GM21528 (cell line): ENCODE measurements at regions not wholly inside any gene's neighbourhood (a gene's known extent, or its start where the extent isn't known, plus 50 kb on each side); places are given as distances from the start of the nearest gene placed in this dataset.
"Not testable (repeated sequence)": the region's sequence is repeated elsewhere in the genome, so short reads cannot be mapped to it uniquely, and the experiment has no call there.

Experiments used
- ATAC-seq: cut with Tn5 transposase; IDR thresholded peaks from one replicate; pipeline ENCODE4 v1.9.1; 2021; ENCODE audit warnings: mild to moderate bottlenecking, moderate library complexity; ENCODE audit not compliant: unreplicated experiment, low FRiP score

DNA sequence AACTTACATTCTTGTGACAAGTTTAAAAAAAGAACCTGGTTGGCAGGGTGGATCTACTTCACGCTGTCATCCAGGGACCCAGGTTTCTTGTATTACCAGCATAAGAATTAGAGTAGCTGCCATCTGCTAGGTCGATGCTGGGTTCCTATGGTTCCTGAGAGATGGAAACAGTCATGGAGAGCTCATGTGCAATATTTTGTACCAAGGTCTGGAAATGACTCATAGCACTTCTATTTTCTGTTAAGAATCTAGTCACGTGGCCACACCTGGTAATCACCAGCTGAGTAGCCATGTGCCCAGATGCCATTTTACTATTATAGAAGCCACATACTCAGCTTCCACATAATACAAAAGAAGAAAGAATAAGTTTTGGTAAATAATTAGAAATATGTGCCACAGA, 171.3 kb downstream of the CD83 start:
- no peak for ATAC-seq

GRCh38 chr6:14290041-14290771, 172.6 kb downstream of the CD83 start:
- ATAC-seq, result no peak

GRCh38 chr6:14290772-14291330, 173.3 kb downstream of the CD83 start:
- ATAC-seq, result no peak

- ATAC-seq, result no peak
Measured at GRCh38 chr6:14291331-14291730, 173.8 kb downstream of the CD83 start.

- no peak for ATAC-seq
Measured at GRCh38 chr6:14292119-14292518, 174.5 kb downstream of the CD83 start.

- no peak for ATAC-seq
Measured at GRCh38 chr6:14294270-14294951, 176.8 kb downstream of the CD83 start.

- not testable (repeated sequence) for ATAC-seq
Measured at GRCh38 chr6:14296698-14297097, 179.1 kb downstream of the CD83 start.

DNA sequence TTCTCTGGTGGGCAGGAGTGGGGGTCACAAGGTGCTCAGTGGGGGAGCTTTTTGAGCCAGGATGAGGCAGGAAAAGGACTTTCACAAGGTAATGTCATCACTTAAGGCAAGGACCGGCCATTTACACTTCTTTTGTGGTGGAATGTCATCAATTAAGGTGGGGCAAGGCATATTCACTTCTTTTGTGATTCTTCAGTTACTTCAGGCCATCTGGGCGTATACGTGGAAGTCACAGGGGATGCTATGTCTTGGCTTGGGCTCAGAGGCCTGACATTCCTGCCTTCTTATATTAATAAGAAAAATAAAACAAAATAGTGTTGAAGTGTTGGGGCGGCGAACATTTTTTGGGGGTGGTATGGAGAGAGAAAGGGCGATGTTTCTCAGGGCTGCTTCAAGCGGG, 179.5 kb downstream of the CD83 start:
- ATAC-seq, result not testable (repeated sequence)

DNA sequence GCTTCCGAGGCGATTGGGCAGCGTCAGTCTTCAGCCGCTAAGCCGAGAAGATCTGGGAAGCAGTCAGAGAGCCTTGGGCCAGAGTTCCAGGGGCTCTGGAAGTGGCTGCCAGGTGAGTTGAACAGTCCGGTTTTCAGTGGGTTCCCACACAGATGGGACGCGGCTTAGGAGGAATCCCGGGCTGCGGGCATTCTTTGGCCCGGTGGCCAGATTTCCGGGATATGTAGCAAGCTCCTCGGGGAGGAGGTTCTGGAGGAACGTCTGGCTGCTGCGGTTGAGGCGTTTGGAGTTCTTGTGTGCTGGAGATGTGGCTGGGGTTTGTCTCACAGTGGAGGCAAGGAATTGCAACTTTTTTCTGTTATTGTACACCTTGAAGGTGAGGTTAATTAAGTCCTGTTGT, 182.6 kb downstream of the CD83 start:
- ATAC-seq, result not testable (repeated sequence)

DNA sequence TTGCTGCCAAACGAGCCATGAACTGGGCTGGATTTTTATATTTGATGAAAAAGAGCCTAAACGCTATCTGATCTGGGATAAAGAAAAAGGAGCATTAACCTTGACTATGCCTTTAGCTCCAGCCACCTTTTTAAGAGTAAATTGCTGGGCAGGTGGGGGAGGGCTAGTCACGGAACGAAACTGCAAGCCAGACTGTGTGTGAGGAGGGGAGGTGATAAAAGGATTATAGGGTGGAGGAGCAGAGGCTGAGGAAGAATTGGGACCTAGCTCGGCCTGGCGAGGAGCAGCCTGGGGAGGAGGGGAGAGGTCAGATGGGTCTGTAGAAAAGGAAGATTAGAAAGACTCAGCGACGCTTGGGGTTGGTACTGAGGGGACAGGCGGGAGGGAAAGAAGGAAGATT, 183.1 kb downstream of the CD83 start:
- not testable (repeated sequence) for ATAC-seq

DNA sequence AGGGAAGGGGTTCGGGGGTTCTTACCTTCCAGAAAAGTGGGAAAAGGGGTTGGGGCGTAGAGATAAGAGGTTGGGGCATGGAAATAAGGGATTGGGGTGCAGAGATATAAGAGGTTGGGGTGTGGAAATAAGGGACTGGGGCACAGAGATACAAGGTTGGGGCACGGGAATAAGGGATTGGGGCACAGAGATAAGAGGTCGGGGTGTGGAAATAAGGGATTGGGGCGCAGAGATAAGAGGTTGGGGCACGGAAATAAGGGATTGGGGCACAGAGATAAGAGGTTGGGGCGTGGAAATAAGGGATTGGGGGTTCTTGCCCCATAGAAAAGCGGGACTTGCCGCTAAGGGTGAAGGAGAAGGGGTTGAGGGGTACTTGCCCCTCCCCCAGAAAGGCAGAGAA, 183.9 kb downstream of the CD83 start:
- ATAC-seq, result not testable (repeated sequence)

- ATAC-seq, result no peak
Measured at GRCh38 chr6:14305131-14305530, 187.6 kb downstream of the CD83 start.

- no peak for ATAC-seq
Measured at GRCh38 chr6:14305624-14306023, 188.1 kb downstream of the CD83 start.

DNA sequence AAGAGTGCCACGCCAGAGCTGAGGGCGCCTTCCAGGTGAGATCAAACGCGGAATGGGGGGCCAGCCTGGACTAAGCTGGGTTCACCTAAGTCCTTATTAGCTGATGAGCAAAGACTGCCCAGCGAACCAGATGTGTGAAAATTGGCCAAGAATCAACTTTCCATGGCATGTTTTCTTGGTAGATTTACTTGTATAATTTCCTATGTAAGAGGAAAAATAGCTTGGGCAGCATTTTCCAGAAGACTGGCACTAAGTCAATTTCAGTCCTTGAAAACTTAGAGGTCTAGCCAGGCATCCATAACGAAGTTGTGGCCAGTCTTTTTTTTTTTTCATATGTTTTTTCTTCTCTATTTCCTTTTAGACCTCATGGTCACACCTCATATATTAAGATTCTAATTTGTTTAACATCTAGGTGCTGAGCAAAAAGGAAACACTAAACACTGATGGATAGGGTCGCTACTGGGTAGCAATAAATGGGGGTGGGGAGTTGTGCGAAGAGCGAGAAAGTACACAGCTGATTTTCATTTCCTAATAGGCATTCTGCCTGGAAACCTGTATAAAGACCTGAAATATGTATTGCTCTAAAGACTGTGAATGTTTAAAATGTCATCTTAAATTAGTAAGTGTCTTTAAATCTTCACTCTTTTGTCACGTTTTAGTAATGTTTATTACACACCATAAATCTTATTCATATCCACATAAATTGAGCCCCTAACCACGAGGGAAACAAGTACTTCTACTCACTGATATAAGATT, 188.8 kb downstream of the CD83 start:
- no peak for ATAC-seq

DNA sequence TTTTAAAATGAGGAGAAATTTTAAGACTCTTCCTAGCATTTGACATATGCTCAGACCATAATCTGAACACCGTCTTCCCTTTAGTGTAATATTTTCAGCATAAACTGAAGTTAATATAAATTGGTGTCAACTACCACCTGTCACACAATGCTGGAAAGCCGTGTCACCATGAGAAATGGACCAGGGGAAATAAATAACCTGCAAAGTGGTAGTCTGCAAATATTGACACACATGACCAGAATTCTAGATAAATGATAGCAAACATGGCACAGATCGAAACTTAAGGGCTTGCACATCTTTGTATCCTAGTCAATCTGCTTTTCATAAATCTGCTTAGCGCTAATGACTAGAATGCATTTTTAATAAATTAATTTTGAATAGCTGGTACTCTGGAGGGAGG, 191.9 kb downstream of the CD83 start:
- no peak for ATAC-seq

DNA sequence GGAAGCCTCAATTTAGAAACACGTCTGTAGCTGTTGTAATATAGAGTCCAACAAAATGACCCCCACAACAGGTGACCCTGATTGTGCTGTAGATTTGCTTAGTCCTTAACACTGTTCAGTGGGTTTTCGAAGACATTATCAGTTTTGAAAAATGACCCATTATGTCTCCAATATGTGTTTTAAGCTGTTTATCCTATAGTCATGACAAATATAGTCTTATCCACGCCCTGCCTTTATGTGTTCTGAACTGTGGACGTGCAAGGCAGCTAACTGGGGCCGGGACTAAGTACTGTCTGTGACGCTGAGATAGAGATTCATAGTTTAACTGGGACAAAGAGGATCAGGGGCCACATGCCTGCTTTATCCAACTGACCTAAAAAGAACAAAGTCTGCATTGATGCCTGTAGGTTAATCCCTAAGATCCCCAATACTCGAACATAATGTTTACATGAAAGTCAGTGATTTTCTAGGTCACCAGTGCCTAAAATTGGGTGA, 192.4 kb downstream of the CD83 start:
- ATAC-seq, result no peak

DNA sequence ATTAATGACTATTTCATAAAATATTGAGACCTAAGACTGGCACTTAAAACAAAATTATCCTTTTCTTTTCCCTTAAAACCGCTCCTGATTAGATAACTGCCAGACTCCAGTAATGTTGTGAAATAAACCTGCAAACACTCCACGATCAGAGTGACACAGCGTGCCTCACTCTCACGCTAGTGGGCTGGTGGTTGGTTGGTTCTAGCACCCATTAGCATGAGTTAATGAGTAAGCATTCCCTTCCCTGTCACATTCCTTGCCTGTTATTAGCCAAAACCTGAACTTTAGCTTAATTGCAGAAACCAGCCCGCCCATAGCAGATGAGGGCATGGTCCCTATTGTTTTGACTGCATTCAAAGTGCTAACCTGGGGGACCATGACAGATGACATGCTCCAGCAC, 193.4 kb downstream of the CD83 start:
- ATAC-seq, result no peak

- no peak for ATAC-seq
Measured at GRCh38 chr6:14312587-14312986, 195.0 kb downstream of the CD83 start.

- no peak for ATAC-seq
Measured at GRCh38 chr6:14313248-14313647, 195.7 kb downstream of the CD83 start.

DNA sequence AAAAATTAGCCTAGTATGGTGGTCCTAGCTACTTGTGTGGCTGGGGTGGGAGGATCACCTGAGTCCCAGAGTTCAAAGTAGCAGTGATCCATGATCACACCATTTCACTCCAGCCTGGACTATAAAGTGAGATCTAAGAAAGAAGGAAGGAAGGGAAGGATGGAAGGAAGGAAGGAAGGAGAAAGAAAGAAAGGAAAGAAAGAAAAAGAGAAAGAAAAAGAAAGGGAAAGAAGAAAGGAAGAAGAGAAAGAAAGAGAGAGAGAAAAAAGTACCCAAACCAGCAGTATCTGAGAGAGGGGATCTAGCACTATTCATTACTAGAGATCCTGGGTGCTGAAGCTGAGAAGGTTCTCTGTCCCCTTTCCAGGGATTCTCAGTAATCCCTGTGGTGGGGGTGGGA, 197.8 kb downstream of the CD83 start:
- ATAC-seq, result no peak
